ENCODE measurements at regions not wholly inside any gene's neighbourhood (a gene's known extent, or its start where the extent isn't known, plus 50 kb on each side); places are given as distances from the start of the nearest gene placed in this dataset.

DNA sequence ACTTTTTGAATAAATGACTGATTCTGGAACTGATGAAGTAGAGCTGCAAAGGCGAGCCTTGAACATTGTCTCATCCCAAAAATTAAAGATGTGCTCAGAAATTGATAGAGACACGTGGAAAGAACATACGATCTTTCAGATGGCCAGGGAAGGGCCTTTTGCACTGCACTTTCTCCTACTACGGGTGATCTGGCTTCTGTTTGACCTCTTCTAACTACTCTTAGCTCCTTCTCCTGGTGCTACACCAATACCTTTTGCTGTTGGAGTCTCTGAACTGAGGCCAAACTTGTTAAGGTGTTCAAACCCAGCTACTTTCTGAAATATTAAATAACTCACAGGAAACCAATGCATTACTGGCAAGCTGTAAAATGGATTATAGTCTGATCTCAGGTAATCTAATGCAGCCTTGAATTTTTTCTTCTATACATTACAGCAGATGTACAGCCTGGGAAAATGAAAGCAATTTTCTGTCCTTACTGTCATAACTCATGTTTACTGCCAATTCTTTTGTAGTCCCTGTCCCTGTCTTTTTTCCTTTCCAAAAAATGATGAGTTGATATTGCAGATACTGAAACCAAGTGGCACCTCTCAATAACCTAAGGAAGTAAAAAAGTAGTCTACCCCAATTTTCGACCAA lies 1086.1 kb upstream of the CNTN5 start:
- TF ChIP-seq CTCF (IDR thresholded peaks at IDR 0.05; ENCODE audit: low read depth, low read length, poor library complexity, severe bottlenecking) (no peak), EZH2phosphoT487 (IDR thresholded peaks at IDR 0.05; ENCODE audit: borderline replicate concordance, low read length) (no peak)
